ENCODE measurements at regions not wholly inside any gene's neighbourhood (a gene's known extent, or its start where the extent isn't known, plus 50 kb on each side); places are given as distances from the start of the nearest gene placed in this dataset.
"Not testable (repeated sequence)": the region's sequence is repeated elsewhere in the genome, so short reads cannot be mapped to it uniquely, and the experiment has no call there.

DNA sequence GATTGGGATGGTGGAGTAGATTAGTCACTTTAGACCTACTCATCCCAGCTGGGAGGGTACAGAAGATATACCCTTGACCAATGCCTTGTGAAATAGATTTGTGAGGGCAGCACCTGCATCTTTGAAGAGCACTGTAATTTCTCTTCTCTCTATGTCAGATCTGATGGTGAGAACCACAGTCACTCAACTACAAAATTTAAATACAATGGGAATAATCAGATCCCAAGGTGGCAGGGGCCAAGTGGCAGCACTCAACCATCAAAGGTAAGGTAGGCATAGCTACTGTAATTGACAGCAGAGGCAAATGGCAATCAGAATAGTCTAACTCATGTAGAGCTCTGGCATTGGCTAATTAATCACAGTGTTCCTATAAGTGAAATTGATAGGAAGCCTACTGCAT, 212.0 kb upstream of the HES1 start:
- H3K4ac ChIP-seq (replicated peaks; ENCODE audit: insufficient read length, low read depth, low read length); H3K23ac ChIP-seq (ENCODE audit: insufficient read length); H3K18ac ChIP-seq (ENCODE audit: extremely low read depth, low read length); H3K4me3 ChIP-seq (ENCODE audit: extremely low read depth in 1 of 4, insufficient read depth in 2 of 4, low read depth in 3 of 4, low read length in 4 of 4); H3K23me2 ChIP-seq (ENCODE audit: low read depth, low read length); H2BK12ac ChIP-seq (ENCODE audit: low read depth, low read length); H3K9me3 ChIP-seq (ENCODE audit: insufficient read depth in 2 of 2, low read depth in 1 of 2, low read length in 1 of 2); H3K79me2 ChIP-seq (ENCODE audit: control insufficient read depth in 1 of 2, insufficient read depth in 2 of 2, low read length in 2 of 2); H3K4me2 ChIP-seq (ENCODE audit: insufficient read depth in 1 of 2, low read depth in 2 of 2, low read length in 2 of 2); DNase-seq (ENCODE audit: low read depth in 1 of 2, low spot score in 2 of 2); H3K27ac ChIP-seq (ENCODE audit: low read depth, low read length); H2BK120ac ChIP-seq (replicated peaks; ENCODE audit: low read depth, low read length); FAIRE-seq; H3K56ac ChIP-seq (replicated peaks; ENCODE audit: insufficient read length, low read depth, low read length); H3K9ac ChIP-seq (replicated peaks in 1 of 4; ENCODE audit: extremely low read depth in 1 of 4, low read depth in 3 of 4, low read length in 3 of 4); H2BK5ac ChIP-seq (ENCODE audit: low read depth, low read length); H4K8ac ChIP-seq (ENCODE audit: extremely low read depth, insufficient read depth, low read length); H4K20me1 ChIP-seq (replicated peaks in 1 of 2; ENCODE audit: control insufficient read depth in 1 of 2, insufficient read depth in 2 of 2, low read length in 2 of 2); H2BK20ac ChIP-seq (ENCODE audit: low read length); POLR2A ChIA-PET (ENCODE audit: partially characterized antibody); H3K79me1 ChIP-seq (ENCODE audit: low read depth, low read length); H2AK5ac ChIP-seq (ENCODE audit: low read depth, low read length); H3K4me1 ChIP-seq (replicated peaks in 1 of 4; ENCODE audit: control insufficient read depth in 3 of 4, insufficient read depth in 4 of 4, low read length in 3 of 4); H4K5ac ChIP-seq (ENCODE audit: insufficient read length, low read depth, low read length); H4K91ac ChIP-seq (replicated peaks; ENCODE audit: insufficient read length, low read length); H3K27me3 ChIP-seq (replicated peaks in 1 of 4; ENCODE audit: control insufficient read depth in 3 of 4, extremely low read depth in 1 of 4, insufficient read depth in 3 of 4, low read length in 3 of 4); H3K14ac ChIP-seq (ENCODE audit: insufficient read length); H3K36me3 ChIP-seq (ENCODE audit: control insufficient read depth in 2 of 4, insufficient read depth in 4 of 4, low read length in 3 of 4); H2BK15ac ChIP-seq (ENCODE audit: low read length); H2AFZ ChIP-seq (ENCODE audit: low read length): not testable (repeated sequence)
- CTCF ChIA-PET (ENCODE audit: partially characterized antibody), result interaction anchor here (1.1 kb wide), 1 partner anchor 17 kb away, joined by 3 read pairs; no protein-coding TSS in a partner anchor

DNA sequence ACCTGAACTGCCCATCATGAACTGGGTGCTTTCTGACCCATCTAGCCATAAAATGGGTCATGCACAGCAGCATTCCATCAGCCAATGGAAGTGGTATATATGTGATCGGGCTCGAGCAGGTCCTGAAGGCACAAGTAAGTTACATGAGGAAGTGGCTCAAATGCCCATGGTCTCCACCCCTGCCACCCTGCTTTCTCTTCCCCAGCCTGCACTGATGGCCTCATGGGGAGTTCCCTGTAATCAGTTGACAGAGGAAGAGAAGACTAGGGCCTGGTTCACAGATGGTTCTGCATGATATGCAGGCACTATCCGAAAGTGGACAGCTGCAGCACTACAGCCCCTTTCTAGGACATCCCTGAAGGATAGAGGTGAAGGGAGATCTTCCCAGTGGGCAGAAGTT, 209.9 kb upstream of the HES1 start:
- H2BK12ac ChIP-seq (ENCODE audit: low read depth, low read length); H4K8ac ChIP-seq (ENCODE audit: extremely low read depth, insufficient read depth, low read length); H2BK20ac ChIP-seq (ENCODE audit: low read length); H3K18ac ChIP-seq (ENCODE audit: extremely low read depth, low read length); CTCF ChIA-PET (ENCODE audit: partially characterized antibody); H4K91ac ChIP-seq (replicated peaks; ENCODE audit: insufficient read length, low read length); H3K9ac ChIP-seq (replicated peaks in 1 of 4; ENCODE audit: extremely low read depth in 1 of 4, low read depth in 3 of 4, low read length in 3 of 4); H3K23ac ChIP-seq (ENCODE audit: insufficient read length); FAIRE-seq; H3K14ac ChIP-seq (ENCODE audit: insufficient read length); H4K20me1 ChIP-seq (replicated peaks in 1 of 2; ENCODE audit: control insufficient read depth in 1 of 2, insufficient read depth in 2 of 2, low read length in 2 of 2); H3K79me2 ChIP-seq (ENCODE audit: control insufficient read depth in 1 of 2, insufficient read depth in 2 of 2, low read length in 2 of 2); H3K9me3 ChIP-seq (ENCODE audit: insufficient read depth in 2 of 2, low read depth in 1 of 2, low read length in 1 of 2); H2AK5ac ChIP-seq (ENCODE audit: low read depth, low read length); DNase-seq (ENCODE audit: low read depth in 1 of 2, low spot score in 2 of 2); H4K5ac ChIP-seq (ENCODE audit: insufficient read length, low read depth, low read length); H3K27me3 ChIP-seq (replicated peaks in 1 of 4; ENCODE audit: control insufficient read depth in 3 of 4, extremely low read depth in 1 of 4, insufficient read depth in 3 of 4, low read length in 3 of 4); H3K4me3 ChIP-seq (ENCODE audit: extremely low read depth in 1 of 4, insufficient read depth in 2 of 4, low read depth in 3 of 4, low read length in 4 of 4); H3K4me1 ChIP-seq (replicated peaks in 1 of 4; ENCODE audit: control insufficient read depth in 3 of 4, insufficient read depth in 4 of 4, low read length in 3 of 4); H2BK120ac ChIP-seq (replicated peaks; ENCODE audit: low read depth, low read length); H3K23me2 ChIP-seq (ENCODE audit: low read depth, low read length); H2AFZ ChIP-seq (ENCODE audit: low read length); POLR2A ChIA-PET (ENCODE audit: partially characterized antibody); H3K4ac ChIP-seq (replicated peaks; ENCODE audit: insufficient read length, low read depth, low read length); H3K27ac ChIP-seq (ENCODE audit: low read depth, low read length); H3K36me3 ChIP-seq (ENCODE audit: control insufficient read depth in 2 of 4, insufficient read depth in 4 of 4, low read length in 3 of 4); H3K4me2 ChIP-seq (ENCODE audit: insufficient read depth in 1 of 2, low read depth in 2 of 2, low read length in 2 of 2); H2BK15ac ChIP-seq (ENCODE audit: low read length); H3K56ac ChIP-seq (replicated peaks; ENCODE audit: insufficient read length, low read depth, low read length); H2BK5ac ChIP-seq (ENCODE audit: low read depth, low read length); H3K79me1 ChIP-seq (ENCODE audit: low read depth, low read length): not testable (repeated sequence)
- 94% methylated on average over 3 of the region's 3 CpGs; no CpG with 5 or more reads in 1 of the 2 experiments for WGBS, 2 experiments (ENCODE audit: extremely low coverage in 1 of 2, insufficient coverage in 1 of 2, insufficient read length in 1 of 2, insufficient replicate concordance in 2 of 2, low coverage in 1 of 2, low lambda C conversion rate in 2 of 2, missing lambda C conversion rate in 1 of 2)

Data from H1 (cell line).